Hypothalamus (tissue), 51 donors: ENCODE measurements at regions not wholly inside any gene's neighbourhood (a gene's known extent, or its start where the extent isn't known, plus 50 kb on each side); places are given as distances from the start of the nearest gene placed in this dataset.
"Not testable (repeated sequence)": the region's sequence is repeated elsewhere in the genome, so short reads cannot be mapped to it uniquely, and the experiment has no call there.

Experiments
- DNase-seq, 51 donors: peaks; one replicate each; lab custom pipeline; 2025; lab: John Stamatoyannopoulos, UW

- no peak for DNase-seq
Observed at GRCh38 chr6:168180548-168181011, 101.6 kb upstream of the FRMD1 start.

- no peak for DNase-seq
Observed at GRCh38 chr6:168179702-168180382, 100.8 kb upstream of the FRMD1 start.

- DNase-seq, result no peak
Observed at GRCh38 chr6:168179133-168179532, 100.1 kb upstream of the FRMD1 start.

- DNase-seq, result no peak
Observed at GRCh38 chr6:168177103-168177891, 98.3 kb upstream of the FRMD1 start.

- DNase-seq, result no peak
Observed at GRCh38 chr6:168171673-168172353, 92.8 kb upstream of the FRMD1 start.

- no peak for DNase-seq
Observed at GRCh38 chr6:168170841-168171601, 92.0 kb upstream of the FRMD1 start.

- no peak for DNase-seq
Observed at GRCh38 chr6:168169624-168170023, 90.6 kb upstream of the FRMD1 start.

- not testable (repeated sequence) for DNase-seq
Observed at GRCh38 chr6:168168936-168169335, 89.9 kb upstream of the FRMD1 start.

- DNase-seq, result not testable (repeated sequence)
Observed at GRCh38 chr6:168168330-168168729, 89.3 kb upstream of the FRMD1 start.

- DNase-seq, result no peak
Observed at GRCh38 chr6:168167431-168168315, 88.7 kb upstream of the FRMD1 start.

- no peak for DNase-seq
Observed at GRCh38 chr6:168166627-168167026, 87.6 kb upstream of the FRMD1 start.

GRCh38 chr6:168165891-168166290, 86.9 kb upstream of the FRMD1 start:
- DNase-seq, result no peak

- DNase-seq, result no peak
Observed at GRCh38 chr6:168165373-168165772, 86.4 kb upstream of the FRMD1 start.

- DNase-seq, result no peak
Observed at GRCh38 chr6:168164462-168165061, 85.5 kb upstream of the FRMD1 start.

GRCh38 chr6:168163096-168163731, 84.2 kb upstream of the FRMD1 start:
- peak in 18 of 51 donors; percentile 7 to 68 (median 32) for DNase-seq

GRCh38 chr6:168162366-168162765, 83.4 kb upstream of the FRMD1 start:
- DNase-seq, result no peak

- no peak for DNase-seq
Observed at GRCh38 chr6:168161371-168161750, 82.3 kb upstream of the FRMD1 start.

GRCh38 chr6:168160506-168161370, 81.7 kb upstream of the FRMD1 start:
- DNase-seq, result no peak
